Activated T-cell treated with anti-CD3 and anti-CD28 coated beads, Interleukin-2, amount 50 U/mL, for 72 hours (primary cell): ENCODE measurements at regions not wholly inside any gene's neighbourhood (a gene's known extent, or its start where the extent isn't known, plus 50 kb on each side); places are given as distances from the start of the nearest gene placed in this dataset.

Experiments used
- ATAC-seq, 2 donors: fragments of 150-1000 bp; cut with Tn5 transposase; replicated peaks in 1 of 2; 2 replicates each; pipeline ENCODE4 v1.10.0; 2021; ENCODE audit warnings: moderate library complexity in 2 of 2, mild to moderate bottlenecking in 1 of 2
- DNase-seq, 2 donors: peaks; one replicate each; pipeline ENCODE4 v3.0.0; 2021 to 2022; ENCODE audit warnings: mixed read lengths in 1 of 2
- H3K27ac Mint-ChIP-seq: one replicate; pipeline ENCODE4 v1.8.0; 2022; ENCODE audit warnings: mild to moderate bottlenecking, moderate library complexity, mixed read lengths
- H3K27me3 Mint-ChIP-seq: one replicate; pipeline ENCODE4 v1.8.0; 2022; ENCODE audit warnings: low read depth, mixed read lengths
- H3K36me3 Mint-ChIP-seq, 2 donors: one replicate each; pipeline ENCODE4 v1.8.0; 2022; ENCODE audit warnings: mixed read lengths in 2 of 2, mild to moderate bottlenecking in 1 of 2; ENCODE audit not compliant: insufficient read depth in 2 of 2
- H3K4me1 Mint-ChIP-seq: one replicate; pipeline ENCODE4 v1.8.0; 2022; ENCODE audit warnings: low read depth, mixed read lengths
- H3K4me3 Mint-ChIP-seq, 2 donors: one replicate each; pipeline ENCODE4 v1.8.0; 2022; ENCODE audit warnings: mild to moderate bottlenecking in 2 of 2, mixed read lengths in 2 of 2, moderate library complexity in 2 of 2
- H3K9me3 Mint-ChIP-seq, 2 donors: one replicate each; pipeline ENCODE4 v1.8.0; 2022; ENCODE audit warnings: mixed read lengths in 2 of 2

DNA sequence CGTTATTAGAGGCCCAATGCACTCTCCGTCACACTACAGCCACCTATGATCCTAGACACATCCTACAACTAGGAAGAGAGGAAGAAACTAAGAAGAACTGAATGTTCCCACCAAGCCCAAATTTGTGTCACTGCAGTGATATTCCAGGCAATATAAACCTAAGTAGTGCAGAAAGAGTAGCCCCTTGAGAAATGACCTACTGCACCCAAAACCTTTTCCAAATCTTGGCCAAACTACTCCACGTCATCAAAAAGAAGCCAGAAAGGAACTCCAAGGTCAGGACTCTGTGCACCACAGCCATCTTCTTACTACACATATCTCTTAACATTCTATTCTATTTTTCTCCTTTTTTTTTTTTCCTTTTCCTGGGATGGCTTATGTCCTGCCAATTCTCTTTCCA lies 60.2 kb downstream of the ADAMTS1 start:
- DNase-seq = no peak
- no peak overlapping the region for H3K4me3 Mint-ChIP-seq
- H3K36me3 Mint-ChIP-seq = no peaks in the 10 kb centered on the region
- H3K27me3 Mint-ChIP-seq = no peaks in the 10 kb centered on the region
- H3K9me3 Mint-ChIP-seq = no peaks in the 10 kb centered on the region
- H3K27ac Mint-ChIP-seq = no peak overlapping the region
- H3K4me1 Mint-ChIP-seq = no peaks in the 10 kb centered on the region
- ATAC-seq = no peak

- no peak for DNase-seq
- no peaks in the 10 kb centered on the region for H3K36me3 Mint-ChIP-seq
- H3K4me1 Mint-ChIP-seq = no peaks in the 10 kb centered on the region
- no peak for ATAC-seq
- H3K4me3 Mint-ChIP-seq = no peak overlapping the region
- H3K27me3 Mint-ChIP-seq = no peaks in the 10 kb centered on the region
- H3K9me3 Mint-ChIP-seq = no peaks in the 10 kb centered on the region
- no peak overlapping the region for H3K27ac Mint-ChIP-seq
Observed at GRCh38 chr21:26783466-26784195, 61.6 kb downstream of the ADAMTS1 start.

- no peaks in the 10 kb centered on the region for H3K9me3 Mint-ChIP-seq
- H3K4me1 Mint-ChIP-seq = no peaks in the 10 kb centered on the region
- no peak overlapping the region for H3K4me3 Mint-ChIP-seq
- no peaks in the 10 kb centered on the region for H3K27me3 Mint-ChIP-seq
- H3K27ac Mint-ChIP-seq = no peak overlapping the region
- no peak for ATAC-seq
- H3K36me3 Mint-ChIP-seq = no peaks in the 10 kb centered on the region
- no peak for DNase-seq
Observed at GRCh38 chr21:26782747-26783146, 62.5 kb downstream of the ADAMTS1 start.

- Mint-ChIP-seq H3K4me3 (no peak overlapping the region), H3K27ac (no peak overlapping the region), H3K36me3 (no peaks in the 10 kb centered on the region), H3K9me3 (no peaks in the 10 kb centered on the region), H3K4me1 (no peaks in the 10 kb centered on the region), H3K27me3 (no peaks in the 10 kb centered on the region)
- DNase-seq (no peak), ATAC-seq (no peak)
Observed at GRCh38 chr21:26782331-26782730, 62.9 kb downstream of the ADAMTS1 start.

DNA sequence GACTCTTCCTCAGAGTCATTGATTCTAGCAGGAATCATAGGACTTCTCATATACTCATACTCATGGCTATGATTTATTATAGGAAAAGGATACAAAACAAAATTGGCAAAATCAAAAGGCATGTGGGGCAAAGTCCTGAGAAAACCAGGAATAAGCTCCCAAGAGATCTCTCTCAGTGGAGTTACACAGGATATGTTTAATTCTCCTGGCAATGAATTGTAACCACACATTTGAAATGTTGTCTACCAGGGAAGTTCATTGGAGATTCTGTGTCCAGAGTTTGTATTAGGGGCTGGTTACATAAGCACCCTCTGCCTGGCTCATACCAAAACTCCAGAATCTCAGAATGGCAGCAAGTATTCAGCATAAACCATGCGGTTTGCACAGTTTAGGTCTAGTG lies 63.9 kb downstream of the ADAMTS1 start:
- Mint-ChIP-seq H3K27me3 (no peaks in the 10 kb centered on the region), H3K27ac (no peak overlapping the region), H3K4me3 (no peak overlapping the region), H3K36me3 (no peaks in the 10 kb centered on the region), H3K4me1 (no peaks in the 10 kb centered on the region), H3K9me3 (no peaks in the 10 kb centered on the region)
- DNase-seq (no peak), ATAC-seq (no peak)

- no peak for ATAC-seq
- H3K4me3 Mint-ChIP-seq = no peak overlapping the region
- no peaks in the 10 kb centered on the region for H3K36me3 Mint-ChIP-seq
- no peaks in the 10 kb centered on the region for H3K4me1 Mint-ChIP-seq
- no peaks in the 10 kb centered on the region for H3K9me3 Mint-ChIP-seq
- no peak for DNase-seq
- no peaks in the 10 kb centered on the region for H3K27me3 Mint-ChIP-seq
- no peak overlapping the region for H3K27ac Mint-ChIP-seq
Observed at GRCh38 chr21:26777166-26777565, 68.0 kb downstream of the ADAMTS1 start.

DNA sequence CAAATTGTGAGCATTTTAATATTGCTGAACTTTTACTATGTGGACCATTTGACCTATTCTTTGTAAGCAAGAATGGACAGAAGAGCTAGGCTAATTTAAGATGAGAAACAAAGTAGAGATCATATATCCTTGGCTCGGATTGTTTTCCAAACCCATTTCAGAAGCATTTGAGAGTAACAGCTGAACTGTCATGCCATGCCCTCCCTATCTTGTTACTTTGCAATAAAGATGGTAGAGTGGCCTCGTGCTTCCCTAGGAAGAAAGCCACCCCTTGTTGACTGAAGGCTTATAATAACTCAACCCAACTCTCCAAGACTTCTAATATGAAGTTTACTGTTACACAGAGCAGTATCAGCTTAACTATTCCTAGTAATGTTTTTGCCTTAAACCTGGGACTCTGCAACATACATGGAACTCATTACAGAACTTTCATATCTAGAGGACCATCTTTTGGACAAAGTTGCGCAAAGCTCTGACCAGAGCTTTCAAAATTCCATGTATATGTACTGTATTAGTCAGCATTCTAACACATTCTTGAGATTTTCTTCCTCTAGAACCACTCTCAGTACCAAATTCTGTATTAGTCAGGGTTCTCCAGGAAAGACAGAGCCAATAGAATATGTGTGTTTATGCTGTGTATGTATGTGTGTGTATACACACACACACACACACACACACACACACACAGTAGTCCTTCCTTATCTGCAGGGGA lies 68.7 kb downstream of the ADAMTS1 start:
- ATAC-seq (no peak), DNase-seq (no peak)
- Mint-ChIP-seq H3K4me3 (no peak overlapping the region), H3K27ac (no peak overlapping the region), H3K36me3 (no peaks in the 10 kb centered on the region), H3K4me1 (no peaks in the 10 kb centered on the region), H3K27me3 (no peaks in the 10 kb centered on the region), H3K9me3 (no peaks in the 10 kb centered on the region)

- H3K4me3 Mint-ChIP-seq = no peak overlapping the region
- no peaks in the 10 kb centered on the region for H3K4me1 Mint-ChIP-seq
- DNase-seq (no peak), ATAC-seq (no peak)
- no peak overlapping the region for H3K27ac Mint-ChIP-seq
- no peaks in the 10 kb centered on the region for H3K36me3 Mint-ChIP-seq
- no peaks in the 10 kb centered on the region for H3K9me3 Mint-ChIP-seq
- no peaks in the 10 kb centered on the region for H3K27me3 Mint-ChIP-seq
Observed at GRCh38 chr21:26773058-26773457, 72.2 kb downstream of the ADAMTS1 start.

GRCh38 chr21:26769613-26770188 lies 75.5 kb downstream of the ADAMTS1 start:
- H3K4me1 Mint-ChIP-seq = no peaks in the 10 kb centered on the region

GRCh38 chr21:26766826-26767325 lies 78.3 kb downstream of the ADAMTS1 start:
- no peaks in the 10 kb centered on the region for H3K27me3 Mint-ChIP-seq
- no peak overlapping the region for H3K4me3 Mint-ChIP-seq
- no peaks in the 10 kb centered on the region for H3K9me3 Mint-ChIP-seq
- no peaks in the 10 kb centered on the region for H3K36me3 Mint-ChIP-seq
- H3K4me1 Mint-ChIP-seq = no peaks in the 10 kb centered on the region
- no peak overlapping the region for H3K27ac Mint-ChIP-seq
- ATAC-seq = no peak
- DNase-seq = no peak

More at GRCh38 chr21:26769613-26770188, 75.5 kb downstream of the ADAMTS1 start:
- no peak for DNase-seq
- ATAC-seq = no peak
- H3K27ac Mint-ChIP-seq = no peak overlapping the region
- H3K36me3 Mint-ChIP-seq = no peaks in the 10 kb centered on the region
- H3K27me3 Mint-ChIP-seq = no peaks in the 10 kb centered on the region
- no peak overlapping the region for H3K4me3 Mint-ChIP-seq
- no peaks in the 10 kb centered on the region for H3K9me3 Mint-ChIP-seq

DNA sequence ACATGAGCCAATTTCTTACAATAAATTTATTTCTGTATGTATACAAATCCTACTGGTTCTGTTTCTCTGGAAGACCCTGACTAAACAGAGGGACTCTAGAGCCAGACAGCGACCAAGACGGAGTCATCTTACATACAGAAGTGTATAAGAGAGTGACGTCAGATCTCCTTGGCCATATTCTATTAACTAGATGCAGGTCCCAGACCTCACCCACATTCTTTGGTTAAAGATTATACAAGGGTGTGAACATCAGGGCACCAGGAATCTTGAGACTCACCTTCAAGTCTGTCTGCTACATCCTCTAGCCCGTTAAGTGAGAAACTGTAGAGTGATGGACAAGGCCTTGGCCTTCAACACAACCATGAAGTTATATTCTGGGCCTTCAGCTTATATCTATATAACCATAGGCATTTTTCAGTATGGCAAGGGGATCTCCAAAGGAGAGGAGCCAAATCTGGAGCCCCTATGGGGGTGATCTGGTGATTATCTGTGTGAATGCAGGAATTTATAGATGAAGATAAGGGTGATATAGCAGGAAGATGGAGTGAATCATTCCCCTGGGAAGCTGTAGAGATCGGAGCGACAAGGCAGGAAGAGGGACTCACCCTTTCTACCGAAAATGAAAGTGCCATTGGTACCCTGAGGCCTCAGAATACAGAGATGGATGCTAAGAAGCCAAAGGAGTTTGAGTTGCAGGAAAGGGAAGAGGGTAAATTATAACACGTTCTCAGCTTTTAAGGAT lies 83.9 kb downstream of the ADAMTS1 start:
- Mint-ChIP-seq H3K27ac (no peak overlapping the region), H3K36me3 (no peaks in the 10 kb centered on the region), H3K27me3 (no peaks in the 10 kb centered on the region), H3K4me3 (no peak overlapping the region), H3K4me1 (no peaks in the 10 kb centered on the region), H3K9me3 (no peaks in the 10 kb centered on the region)
- DNase-seq (no peak), ATAC-seq (no peak)

GRCh38 chr21:26759731-26760130 lies 85.5 kb downstream of the ADAMTS1 start:
- Mint-ChIP-seq H3K4me1 (no peaks in the 10 kb centered on the region), H3K4me3 (no peak overlapping the region), H3K36me3 (no peaks in the 10 kb centered on the region), H3K27me3 (no peaks in the 10 kb centered on the region), H3K27ac (no peak overlapping the region), H3K9me3 (no peaks in the 10 kb centered on the region)
- no peak for DNase-seq
- no peak for ATAC-seq
